Spleen (tissue), 11 donors: ENCODE measurements at regions not wholly inside any gene's neighbourhood (a gene's known extent, or its start where the extent isn't known, plus 50 kb on each side); places are given as distances from the start of the nearest gene placed in this dataset.

Experiments
- DNase-seq: peaks from one replicate; pipeline ENCODE4 v3.0.0-alpha.2; 2020
- H3K27ac ChIP-seq, 8 donors: fragments of 200-600 bp; sonication (generic) in 7 of 8; 1 replicate in 4 of 8; 2 replicates in 4 of 8; pipeline versions ENCODE4 v1.5.0 to v1.8.0; 2016 to 2021; ENCODE audit warnings: inconsistent platforms in 4 of 8, mild to moderate bottlenecking in 4 of 8, moderate library complexity in 1 of 8
- H3K27me3 ChIP-seq, 7 donors: fragments of 200-600 bp; sonication (generic) in 6 of 7; replicated peaks in 1 of 7; 1 replicate in 4 of 7; 2 replicates in 3 of 7; pipeline versions ENCODE4 v1.5.0 to v1.8.0; 2016 to 2021; ENCODE audit warnings: inconsistent platforms in 3 of 7, mild to moderate bottlenecking in 1 of 7
- H3K36me3 ChIP-seq, 6 donors: fragments of 200-600 bp; sonication (generic) in 5 of 6; 1 replicate in 4 of 6; 2 replicates in 2 of 6; pipeline versions ENCODE4 v1.5.0 to v1.8.0; 2016 to 2021; ENCODE audit warnings: inconsistent platforms in 2 of 6
- H3K4me1 ChIP-seq, 6 donors: fragments of 200-600 bp; sonication (generic) in 5 of 6; 1 replicate in 3 of 6; 2 replicates in 3 of 6; pipeline versions ENCODE4 v1.5.0 to v1.8.0; 2016 to 2021; ENCODE audit warnings: inconsistent platforms in 3 of 6
- H3K4me3 ChIP-seq, 8 donors: fragments of 200-600 bp; sonication (generic) in 7 of 8; 1 replicate in 4 of 8; 2 replicates in 4 of 8; pipeline versions ENCODE4 v1.5.0 to v1.8.0; 2016 to 2021; ENCODE audit warnings: inconsistent platforms in 4 of 8, mild to moderate bottlenecking in 4 of 8, moderate library complexity in 2 of 8
- H3K9me3 ChIP-seq, 8 donors: fragments of 200-600 bp; sonication (generic) in 7 of 8; 1 replicate in 4 of 8; 2 replicates in 4 of 8; pipeline versions ENCODE4 v1.5.0 to v1.8.0; 2016 to 2021; ENCODE audit warnings: inconsistent platforms in 4 of 8
- POLR2A ChIP-seq, 3 donors: fragments of 450-650 bp; IDR thresholded peaks; one replicate each; pipeline ENCODE4 v1.5.1; 2017; ENCODE audit warnings: antibody characterized with exemption in 3 of 3, mild to moderate bottlenecking in 1 of 3
- POLR2AphosphoS5 ChIP-seq, 3 donors: sonication (generic); formaldehyde crosslinking; IDR thresholded peaks; one replicate each; pipeline ENCODE4 v1.5.1; 2017; ENCODE audit warnings: antibody characterized with exemption in 3 of 3
- WGBS, 5 donors: extraction: QIAGEN DNeasy Blood & Tissue Kit in 3 of 5; methylation state at CpG; one replicate each; pipeline versions ENCODE4 v1.1.5 to v1.1.7; 2013 to 2018; 5-methylcytosine and 5-hydroxymethylcytosine counted together
- intact Hi-C: fragments of 100-400 bp; cut with DNase I; formaldehyde crosslinking; loops from one replicate; pipeline ENCODE4 v1.15.0; 2023; ENCODE audit warnings: low total_unique reads
- TF ChIP-seq, protein P1 (sequence below), 11 experiments: fragments of 200-600 bp in 7 of 11; fragments of 450-650 bp in 4 of 11; sonication (generic) in 4 of 11; IDR thresholded peaks in 8 of 11; conservative IDR thresholded peaks in 3 of 11; 1 replicate in 7 of 11; 2 replicates in 4 of 11; pipeline versions ENCODE4 v1.4.0 to v1.8.0; 2016 to 2021; ENCODE audit warnings: antibody characterized with exemption in 11 of 11, inconsistent platforms in 4 of 11, mild to moderate bottlenecking in 1 of 11
- donor health status: healthy with polysubstance abuse.
- donor health status: DM: no; HTN: no; CAD: no; lungs with moderate emphysema.
- donor health status: DM: no; HTN: no; CAD: no.
- donor health status: Bipolar disorder and iron deficiency.
- donor health status: healthy.
- donor health status: DM: no; HTN: no; CAD: no.
- donor health status: DM: yes; HTN: yes; CAD: no.

DNA sequence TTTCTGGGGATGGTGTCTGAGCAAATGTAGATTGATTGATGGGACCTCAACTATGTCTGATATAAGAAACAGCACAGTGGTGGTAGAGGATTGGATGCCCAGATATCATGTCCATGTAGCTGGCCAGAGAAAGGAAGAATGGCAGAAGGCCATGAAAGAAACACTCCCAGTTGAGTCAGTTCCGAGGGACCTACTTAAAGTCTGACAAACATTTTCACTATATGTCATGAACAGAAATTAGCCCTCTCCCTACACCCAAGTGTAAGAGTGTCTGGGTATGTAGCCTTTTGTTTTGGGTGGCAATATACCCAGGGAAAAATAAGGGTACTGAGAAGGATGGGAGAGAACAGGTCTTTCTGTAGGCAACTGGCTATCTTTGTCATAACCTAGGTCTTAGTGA is 434.2 kb downstream of the BCKDHB start:
- H3K36me3 ChIP-seq, result no peaks in the 10 kb centered on the region
- intact Hi-C loops, result no loop called here
- H3K4me3 ChIP-seq, result no peak overlapping the region
- no peak for TF ChIP-seq POLR2AphosphoS5 (IDR thresholded peaks at IDR 0.05)
- TF ChIP-seq POLR2A (IDR thresholded peaks at IDR 0.05), result no peak
- TF ChIP-seq, protein P1, sequence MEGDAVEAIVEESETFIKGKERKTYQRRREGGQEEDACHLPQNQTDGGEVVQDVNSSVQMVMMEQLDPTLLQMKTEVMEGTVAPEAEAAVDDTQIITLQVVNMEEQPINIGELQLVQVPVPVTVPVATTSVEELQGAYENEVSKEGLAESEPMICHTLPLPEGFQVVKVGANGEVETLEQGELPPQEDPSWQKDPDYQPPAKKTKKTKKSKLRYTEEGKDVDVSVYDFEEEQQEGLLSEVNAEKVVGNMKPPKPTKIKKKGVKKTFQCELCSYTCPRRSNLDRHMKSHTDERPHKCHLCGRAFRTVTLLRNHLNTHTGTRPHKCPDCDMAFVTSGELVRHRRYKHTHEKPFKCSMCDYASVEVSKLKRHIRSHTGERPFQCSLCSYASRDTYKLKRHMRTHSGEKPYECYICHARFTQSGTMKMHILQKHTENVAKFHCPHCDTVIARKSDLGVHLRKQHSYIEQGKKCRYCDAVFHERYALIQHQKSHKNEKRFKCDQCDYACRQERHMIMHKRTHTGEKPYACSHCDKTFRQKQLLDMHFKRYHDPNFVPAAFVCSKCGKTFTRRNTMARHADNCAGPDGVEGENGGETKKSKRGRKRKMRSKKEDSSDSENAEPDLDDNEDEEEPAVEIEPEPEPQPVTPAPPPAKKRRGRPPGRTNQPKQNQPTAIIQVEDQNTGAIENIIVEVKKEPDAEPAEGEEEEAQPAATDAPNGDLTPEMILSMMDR (IDR thresholded peaks at IDR 0.05 in 8 of 11, conservative IDR thresholded peaks at IDR 0.05 in 3 of 11), result no peak
- 75 to 88% (median 86%) methylated on average over 1 of the region's 1 CpG for WGBS, 5 donors
- peaks cover 0 to 6% (median 0%) of the 10 kb centered on the region in 8 donors for H3K9me3 ChIP-seq
- no peak overlapping the region for H3K27ac ChIP-seq
- no peaks in the 10 kb centered on the region for H3K27me3 ChIP-seq
- DNase-seq, result no peak
- H3K4me1 ChIP-seq, result peaks cover 0 to 4% (median 0%) of the 10 kb centered on the region in 6 donors

DNA sequence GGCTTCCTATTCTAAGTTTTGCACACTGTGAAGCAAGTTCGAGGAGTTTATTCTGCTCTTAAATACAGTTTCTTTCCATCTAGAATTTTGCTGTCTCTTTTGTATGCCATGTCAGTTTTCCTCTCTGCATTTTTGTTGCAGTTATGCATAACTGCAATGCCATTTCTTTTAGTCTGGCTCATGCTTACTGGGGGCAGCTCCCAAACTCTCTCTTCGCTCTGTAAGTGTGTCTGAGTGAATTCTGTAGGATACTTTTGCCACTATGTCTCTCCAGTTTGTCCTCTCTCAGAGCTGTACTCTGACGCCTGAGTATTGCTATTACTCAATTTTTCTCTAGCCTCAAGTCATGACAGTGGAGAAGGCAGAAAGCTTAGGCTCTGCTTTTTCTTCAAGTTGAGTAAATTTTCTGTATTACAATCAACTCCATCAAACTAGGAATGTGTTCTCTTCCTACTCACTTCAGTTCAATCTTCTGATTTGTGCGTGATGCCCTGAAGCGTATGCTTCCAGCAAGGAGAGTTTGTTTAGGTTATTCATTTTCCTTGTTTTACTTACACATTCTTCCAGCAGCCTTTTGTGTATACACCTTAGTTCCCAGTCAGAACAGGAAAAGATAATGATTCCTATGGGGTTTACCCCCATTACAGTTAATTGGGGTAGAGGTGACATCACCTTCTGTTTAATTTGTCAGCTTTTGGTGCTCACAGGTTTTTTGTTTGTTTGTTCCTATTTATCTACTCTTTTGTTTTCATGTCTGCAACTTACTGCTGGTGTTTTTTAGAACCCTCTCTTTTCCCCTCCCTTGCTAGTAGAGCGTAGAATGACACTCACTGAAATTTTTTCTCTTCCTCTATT is 430.9 kb downstream of the BCKDHB start:
- WGBS, 5 donors, result 82 to 89% (median 88%) methylated on average over 6 of the region's 6 CpGs
- Histone ChIP-seq H3K9me3 (peaks cover 0 to 10% (median 0%) of the 10 kb centered on the region in 8 donors), H3K27me3 (no peaks in the 10 kb centered on the region), H3K4me1 (no peaks in the 10 kb centered on the region), H3K4me3 (no peak overlapping the region), H3K36me3 (no peaks in the 10 kb centered on the region), H3K27ac (no peak overlapping the region)
- intact Hi-C loops, result no loop called here
- no peak for DNase-seq
- TF ChIP-seq, protein P1 (IDR thresholded peaks at IDR 0.05 in 8 of 11, conservative IDR thresholded peaks at IDR 0.05 in 3 of 11), result no peak
- TF ChIP-seq POLR2AphosphoS5 (IDR thresholded peaks at IDR 0.05), result no peak
- TF ChIP-seq POLR2A (IDR thresholded peaks at IDR 0.05), result no peak

DNA sequence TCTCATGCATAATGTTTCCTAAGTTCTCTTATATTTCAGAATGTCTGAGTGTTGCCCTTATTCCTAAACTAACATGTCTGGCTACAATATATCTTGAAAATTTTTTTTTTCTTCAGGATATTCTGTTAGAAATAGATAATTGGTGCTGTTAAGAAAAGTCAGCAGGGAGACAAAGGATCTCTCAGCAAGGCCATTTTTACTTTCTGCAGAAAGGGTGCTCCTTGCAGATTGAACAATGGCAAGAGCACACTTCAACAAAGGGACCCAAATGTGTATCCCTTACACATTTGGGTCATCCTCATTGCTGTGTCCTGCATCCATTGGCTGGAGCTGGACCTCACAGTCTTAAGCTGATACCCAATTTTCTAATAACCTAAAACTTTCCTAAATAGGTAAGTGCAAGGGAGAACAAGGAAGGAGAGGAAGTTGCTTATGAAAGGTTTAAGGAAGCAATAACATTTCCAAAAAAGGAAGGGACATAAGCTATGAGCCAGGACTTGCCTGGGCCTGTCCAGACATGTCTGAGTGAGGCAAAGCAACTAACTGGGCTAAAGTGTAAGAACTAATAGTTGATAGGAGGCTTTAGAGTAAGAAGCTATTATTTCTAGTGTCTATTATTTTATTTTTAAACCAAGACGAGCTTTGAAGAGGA is 429.6 kb downstream of the BCKDHB start:
- no peak overlapping the region for H3K27ac ChIP-seq
- H3K9me3 ChIP-seq, result peaks cover 0 to 10% (median 0%) of the 10 kb centered on the region in 8 donors
- H3K4me3 ChIP-seq, result no peak overlapping the region
- H3K36me3 ChIP-seq, result no peaks in the 10 kb centered on the region
- H3K27me3 ChIP-seq, result no peaks in the 10 kb centered on the region
- no peaks in the 10 kb centered on the region for H3K4me1 ChIP-seq
- TF ChIP-seq, protein P1 (IDR thresholded peaks at IDR 0.05 in 8 of 11, conservative IDR thresholded peaks at IDR 0.05 in 3 of 11), result no peak
- TF ChIP-seq POLR2AphosphoS5 (IDR thresholded peaks at IDR 0.05) (no peak), POLR2A (IDR thresholded peaks at IDR 0.05) (no peak)
- intact Hi-C loops, result no loop called here
- no peak for DNase-seq
- 74 to 90% (median 77%) methylated on average over 1 of the region's 1 CpG for WGBS, 5 donors
